ENCODE measurements at regions not wholly inside any gene's neighbourhood (a gene's known extent, or its start where the extent isn't known, plus 50 kb on each side); places are given as distances from the start of the nearest gene placed in this dataset.

DNA sequence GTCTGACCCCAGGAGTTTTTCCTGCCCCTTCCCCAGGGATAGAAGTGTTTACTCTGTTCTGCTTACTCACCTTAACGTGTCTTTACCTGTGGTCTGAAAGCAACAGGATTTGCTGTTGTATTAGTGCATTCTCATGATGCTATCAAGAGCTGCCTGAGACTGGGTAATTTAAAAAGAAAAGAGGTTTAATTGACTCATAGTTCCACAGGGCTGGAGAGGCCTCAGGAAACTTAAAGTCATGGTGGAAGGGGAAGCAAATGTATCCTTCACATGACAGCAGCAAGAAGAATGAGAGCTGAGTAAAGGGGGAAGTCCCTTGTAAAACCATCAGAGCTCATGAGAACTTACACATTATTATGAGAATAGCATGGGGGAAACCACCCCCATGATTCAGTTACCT lies 240.4 kb downstream of the SNAPC1 start:
- no peak for TF ChIP-seq CTCF (IDR thresholded peaks at IDR 0.05; ENCODE audit: insufficient read depth, low read length, poor library complexity, severe bottlenecking)
- TF ChIP-seq EZH2phosphoT487 (conservative IDR thresholded peaks at IDR 0.05; ENCODE audit: low read length), result no peak

All from SU-DHL-6 (cell line).